Aorta (tissue), 5 donors: ENCODE measurements at regions not wholly inside any gene's neighbourhood (a gene's known extent, or its start where the extent isn't known, plus 50 kb on each side); places are given as distances from the start of the nearest gene placed in this dataset.

ENCODE experiments used
- ATAC-seq: fragments of 200-7000 bp; cut with Tn5 transposase; one replicate; pipeline ENCODE4 v1.9.1; 2022; ENCODE audit warnings: moderate library complexity; ENCODE audit not compliant: low FRiP score
- DNase-seq, 2 donors: peaks; one replicate each; pipeline ENCODE4 v3.0.0-alpha.2; 2020
- H3K27ac ChIP-seq, 2 donors: one replicate each; pipeline ENCODE4 v1.5.1; 2013; ENCODE audit warnings: low read length in 2 of 2, mild to moderate bottlenecking in 2 of 2, moderate library complexity in 2 of 2, control low read depth in 1 of 2, inconsistent platforms in 1 of 2, low read depth in 1 of 2
- H3K27me3 ChIP-seq, 2 donors: one replicate each; pipeline ENCODE4 v1.6.1; 2013; ENCODE audit warnings: control low read depth in 1 of 2, low read length in 1 of 2, mild to moderate bottlenecking in 1 of 2, moderate library complexity in 1 of 2; ENCODE audit not compliant: insufficient read depth in 2 of 2, control insufficient read depth in 1 of 2
- H3K36me3 ChIP-seq, 2 donors: one replicate each; pipeline ENCODE4 v1.6.1; 2013; ENCODE audit warnings: control low read depth in 1 of 2, low read length in 1 of 2, mild to moderate bottlenecking in 1 of 2; ENCODE audit not compliant: insufficient read depth in 2 of 2, control insufficient read depth in 1 of 2
- H3K4me1 ChIP-seq, 2 donors: one replicate each; pipeline ENCODE4 v1.6.1; 2013; ENCODE audit warnings: low read length in 2 of 2, control low read depth in 1 of 2, mild to moderate bottlenecking in 1 of 2, moderate library complexity in 1 of 2; ENCODE audit not compliant: insufficient read depth in 2 of 2, control insufficient read depth in 1 of 2
- H3K4me3 ChIP-seq, 2 donors: one replicate each; pipeline ENCODE4 v1.5.1; 2013; ENCODE audit warnings: low read length in 2 of 2, control low read depth in 1 of 2, mild to moderate bottlenecking in 1 of 2
- H3K9me3 ChIP-seq: one replicate; pipeline ENCODE4 v1.6.1; 2013; ENCODE audit warnings: mild to moderate bottlenecking, low read length; ENCODE audit not compliant: control insufficient read depth
- whole genome bisulfite sequencing, 2 donors: extraction: QIAGEN DNeasy Blood & Tissue Kit; methylation state at CpG; one replicate each; pipeline ENCODE4 v1.1.7; 2013; 5-methylcytosine and 5-hydroxymethylcytosine counted together
- intact Hi-C, 2 donors: fragments of 100-400 bp; cut with DNase I; formaldehyde crosslinking; loops; one replicate each; pipeline versions ENCODE4 v1.14.2 to v1.15.0; 2022
- donor health status: healthy with polysubstance abuse.
- donor health status: Bipolar disorder and iron deficiency.
- donor health status: DM: no; HTN: no; CAD: no.
- donor health status: DM: no; HTN: no; CAD: no.
- donor health status: DM: yes; HTN: yes; CAD: no.

GRCh38 chr12:15033029-15033428 lies 60.2 kb downstream of the PDE6H start:
- no peaks in the 10 kb centered on the region for H3K27me3 ChIP-seq
- DNase-seq: no peak
- WGBS, 2 donors: 76 to 96% methylated on average over 1 of the region's 1 CpG
- H3K36me3 ChIP-seq: no peaks in the 10 kb centered on the region
- no peak for ATAC-seq
- H3K4me3 ChIP-seq: no peak overlapping the region
- no peak overlapping the region for H3K27ac ChIP-seq
- H3K9me3 ChIP-seq: no peaks in the 10 kb centered on the region
- intact Hi-C loops: no loop called here
- no peaks in the 10 kb centered on the region for H3K4me1 ChIP-seq

- Histone ChIP-seq H3K4me3 (no peak overlapping the region), H3K36me3 (no peaks in the 10 kb centered on the region), H3K9me3 (no peaks in the 10 kb centered on the region), H3K27ac (no peak overlapping the region), H3K4me1 (no peaks in the 10 kb centered on the region), H3K27me3 (no peaks in the 10 kb centered on the region)
- ATAC-seq (no peak), DNase-seq (no peak)
- intact Hi-C loops: no loop called here
- WGBS, 2 donors: 44 to 47% methylated on average over 3 of the region's 3 CpGs
Measured at GRCh38 chr12:15033641-15034040, 60.8 kb downstream of the PDE6H start.

DNA sequence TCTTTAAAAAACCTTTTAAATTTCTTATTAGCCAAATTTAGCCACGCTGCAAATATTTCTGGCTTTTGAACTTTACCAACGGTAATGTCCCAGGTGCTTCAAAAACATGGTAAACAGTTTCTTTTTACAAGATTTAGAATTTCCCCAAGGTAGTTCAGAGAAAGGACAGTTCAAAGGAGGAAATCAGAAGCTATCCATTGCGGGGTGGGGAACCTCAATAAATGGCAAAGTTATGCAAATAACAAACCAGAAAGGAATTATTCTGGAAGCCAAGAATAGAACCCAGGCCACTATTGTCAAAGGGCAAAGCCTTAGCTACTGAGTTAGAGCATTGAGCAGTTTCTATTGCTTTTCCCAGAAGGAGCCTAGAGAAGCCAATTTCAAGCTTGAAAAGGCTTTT lies 62.3 kb downstream of the PDE6H start:
- ATAC-seq (no peak), DNase-seq (no peak)
- intact Hi-C loops: no loop called here
- no peaks in the 10 kb centered on the region for H3K9me3 ChIP-seq
- no peaks in the 10 kb centered on the region for H3K27me3 ChIP-seq
- WGBS, 2 donors: 89 to 91% methylated on average over 3 of the region's 3 CpGs
- H3K36me3 ChIP-seq: no peaks in the 10 kb centered on the region
- H3K4me1 ChIP-seq: no peaks in the 10 kb centered on the region
- no peak overlapping the region for H3K4me3 ChIP-seq
- H3K27ac ChIP-seq: no peak overlapping the region

GRCh38 chr12:15037091-15037687 lies 64.3 kb downstream of the PDE6H start:
- H3K9me3 ChIP-seq: no peaks in the 10 kb centered on the region
- no peaks in the 10 kb centered on the region for H3K36me3 ChIP-seq
- H3K4me1 ChIP-seq: no peaks in the 10 kb centered on the region
- ATAC-seq (no peak), DNase-seq (no peak)
- H3K4me3 ChIP-seq: no peak overlapping the region
- intact Hi-C loops: no loop called here
- no peaks in the 10 kb centered on the region for H3K27me3 ChIP-seq
- WGBS, 2 donors: 69 to 72% methylated on average over 12 of the region's 12 CpGs
- H3K27ac ChIP-seq: no peak overlapping the region

DNA sequence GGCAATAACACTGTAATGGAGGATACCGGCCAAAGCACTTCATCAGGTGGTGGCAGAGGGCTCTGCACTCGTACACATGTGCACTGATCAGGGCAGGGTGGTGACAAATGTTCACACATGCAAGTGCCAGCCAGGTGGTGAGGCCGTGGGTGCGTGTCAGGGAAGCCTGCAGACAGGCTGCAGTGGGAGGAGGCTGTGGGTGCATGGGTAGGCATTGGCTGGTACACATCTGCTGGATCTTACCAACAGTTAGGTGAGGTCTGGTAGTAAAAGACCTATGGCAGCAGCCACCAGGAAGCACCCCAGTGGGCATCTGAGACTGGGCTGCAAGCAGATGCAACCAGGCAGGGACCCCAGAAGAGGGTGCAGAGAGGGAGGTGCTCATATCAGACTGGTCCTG lies 65.3 kb downstream of the PDE6H start:
- H3K4me1 ChIP-seq: no peaks in the 10 kb centered on the region
- H3K27ac ChIP-seq: no peak overlapping the region
- peak; percentile 15 for ATAC-seq
- H3K36me3 ChIP-seq: no peaks in the 10 kb centered on the region
- intact Hi-C loops: no loop called here
- no peaks in the 10 kb centered on the region for H3K27me3 ChIP-seq
- WGBS, 2 donors: 72 to 73% methylated on average over 4 of the region's 4 CpGs
- H3K9me3 ChIP-seq: no peaks in the 10 kb centered on the region
- H3K4me3 ChIP-seq: no peak overlapping the region
- peak in 1 of 2 donors; percentile 26 for DNase-seq

- H3K4me1 ChIP-seq: peaks cover 0 to 9% of the 10 kb centered on the region in 2 donors
- H3K4me3 ChIP-seq: no peak overlapping the region
- ATAC-seq (no peak), DNase-seq (no peak)
- WGBS, 2 donors: 13 to 20% methylated on average over 1 of the region's 1 CpG
- no peaks in the 10 kb centered on the region for H3K27me3 ChIP-seq
- intact Hi-C loops: no loop called here
- no peaks in the 10 kb centered on the region for H3K9me3 ChIP-seq
- no peaks in the 10 kb centered on the region for H3K36me3 ChIP-seq
- H3K27ac ChIP-seq: no peak overlapping the region
Measured at GRCh38 chr12:15044471-15044870, 71.6 kb downstream of the PDE6H start.

- 27 to 34% methylated on average over 1 of the region's 1 CpG for WGBS, 2 donors
- H3K27ac ChIP-seq: no peak overlapping the region
- intact Hi-C loops: no loop called here
Measured at GRCh38 chr12:15045451-15045850, 72.6 kb downstream of the PDE6H start.

DNA sequence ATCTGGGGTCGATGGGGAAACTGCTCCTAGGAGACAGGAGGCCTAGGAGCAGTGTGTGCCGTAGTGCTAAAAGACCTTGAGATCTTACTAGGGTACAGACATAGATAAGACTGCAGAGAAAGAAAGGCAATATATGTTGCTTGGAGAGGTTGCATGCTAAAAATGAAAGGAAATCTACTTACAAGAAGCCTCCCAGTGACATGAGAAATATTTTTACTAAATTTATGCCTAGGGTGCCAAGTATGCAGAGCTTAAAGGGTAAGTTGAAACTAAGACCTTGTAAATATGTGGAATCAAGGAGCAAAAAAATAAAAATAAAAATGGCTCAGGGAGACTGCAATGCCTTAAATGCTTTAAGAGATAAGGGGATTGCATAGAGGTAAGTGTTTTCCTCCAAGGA lies 74.8 kb downstream of the PDE6H start:
- no peaks in the 10 kb centered on the region for H3K36me3 ChIP-seq
- DNase-seq (no peak), ATAC-seq (no peak)
- no peaks in the 10 kb centered on the region for H3K9me3 ChIP-seq
- intact Hi-C loops: no loop called here
- no peak overlapping the region for H3K27ac ChIP-seq
- no peak overlapping the region for H3K4me3 ChIP-seq
- WGBS, 2 donors: 38 to 55% methylated on average over 2 of the region's 2 CpGs
- H3K4me1 ChIP-seq: peaks cover 0 to 9% of the 10 kb centered on the region in 2 donors
- no peaks in the 10 kb centered on the region for H3K27me3 ChIP-seq

More at GRCh38 chr12:15045451-15045850, 72.6 kb downstream of the PDE6H start:
- peaks cover 0 to 9% of the 10 kb centered on the region in 2 donors for H3K4me1 ChIP-seq
- ATAC-seq (peak; percentile 54), DNase-seq (peak in 1 of 2 donors; percentile 29)
- no peak overlapping the region for H3K4me3 ChIP-seq
- no peaks in the 10 kb centered on the region for H3K9me3 ChIP-seq
- no peaks in the 10 kb centered on the region for H3K27me3 ChIP-seq
- no peaks in the 10 kb centered on the region for H3K36me3 ChIP-seq

DNA sequence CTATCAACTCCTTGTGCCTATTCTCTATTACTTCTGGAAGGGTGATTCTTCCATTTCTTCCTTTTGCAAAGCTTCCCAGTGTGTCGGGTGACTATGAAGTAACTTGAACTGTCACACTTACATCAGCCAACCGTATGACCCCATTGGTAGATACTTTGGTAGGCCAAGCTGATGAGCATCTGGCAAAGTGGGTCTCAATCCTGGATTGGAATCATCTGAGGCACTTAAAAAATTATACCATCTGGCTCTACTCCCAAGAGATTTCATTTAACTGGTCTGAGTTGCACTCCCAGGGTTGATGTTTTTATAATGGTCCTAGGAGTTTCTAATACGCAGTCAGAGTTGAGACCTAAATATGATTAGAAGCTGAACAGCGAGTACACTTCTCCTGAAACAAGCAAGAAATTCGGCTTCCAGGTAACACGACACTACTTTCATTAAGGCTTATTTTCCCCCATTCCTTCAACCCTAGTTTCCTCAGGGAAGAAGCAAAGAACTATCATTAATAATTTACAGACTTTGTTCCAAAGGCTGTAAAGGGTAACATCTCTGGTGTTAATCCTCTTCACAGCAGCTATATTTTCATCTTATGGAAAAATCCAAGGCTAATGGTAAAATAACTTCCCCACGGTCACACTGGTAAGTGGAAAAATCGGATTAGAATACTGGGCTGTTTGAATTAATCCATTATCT lies 76.8 kb downstream of the PDE6H start:
- 89 to 94% methylated on average over 8 of the region's 8 CpGs for WGBS, 2 donors
- ATAC-seq: no peak
- intact Hi-C loops: no loop called here

More for the DNA sequence above, 76.8 kb downstream of the PDE6H start:
- no peaks in the 10 kb centered on the region for H3K36me3 ChIP-seq
- no peak overlapping the region for H3K27ac ChIP-seq
- no peaks in the 10 kb centered on the region for H3K27me3 ChIP-seq
- H3K9me3 ChIP-seq: no peaks in the 10 kb centered on the region
- H3K4me3 ChIP-seq: no peak overlapping the region
- peaks cover 0 to 9% of the 10 kb centered on the region in 2 donors for H3K4me1 ChIP-seq
- DNase-seq: no peak
